GM21526 (cell line): ENCODE measurements at regions not wholly inside any gene's neighbourhood (a gene's known extent, or its start where the extent isn't known, plus 50 kb on each side); places are given as distances from the start of the nearest gene placed in this dataset.

Experiments
- ATAC-seq: cut with Tn5 transposase; IDR thresholded peaks from one replicate; pipeline ENCODE4 v1.9.1; 2021; ENCODE audit warnings: moderate library complexity; ENCODE audit not compliant: unreplicated experiment, low FRiP score

- ATAC-seq = no peak
These were observed 290.0 kb downstream of the SETD4 start for GRCh38 chr21:35770101-35770945.

DNA sequence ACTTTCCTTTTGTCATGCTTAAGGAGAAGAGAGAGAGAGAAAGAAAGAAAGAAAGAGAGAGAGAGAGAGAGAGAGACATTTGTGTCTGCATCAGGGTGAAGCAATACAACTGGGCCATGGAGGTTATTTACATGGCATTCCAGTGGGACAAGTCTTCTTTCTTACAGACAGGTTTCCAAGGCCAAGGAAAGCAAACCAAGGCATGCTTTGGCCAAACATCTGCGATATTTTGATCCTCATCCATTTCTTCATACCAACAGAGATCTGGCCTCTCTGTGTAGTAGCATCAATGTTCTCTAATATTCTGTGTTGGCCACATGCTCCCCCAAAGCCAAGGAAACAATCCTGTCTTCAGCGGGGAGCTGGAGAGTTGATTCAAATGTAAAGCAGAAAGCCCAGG is 292.1 kb downstream of the SETD4 start:
- no peak for ATAC-seq

DNA sequence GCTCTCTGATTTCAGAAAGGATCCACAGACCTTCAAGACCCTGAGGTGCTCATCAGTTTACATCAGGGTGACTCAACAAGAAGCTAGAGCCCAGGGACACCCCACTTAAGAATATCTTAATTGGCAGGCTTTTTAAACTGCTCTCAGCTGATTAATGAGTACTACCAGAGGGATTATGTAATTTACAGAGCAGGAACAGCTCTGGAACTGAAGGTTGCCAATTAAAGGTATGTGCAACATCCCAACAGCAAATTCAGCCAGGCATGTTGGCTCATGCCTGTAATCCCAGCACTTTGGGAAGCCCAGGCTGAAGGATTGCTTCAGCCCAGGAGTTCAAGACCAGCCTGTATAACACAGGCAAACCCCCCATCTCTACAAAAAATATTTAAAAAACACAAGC is 295.7 kb downstream of the SETD4 start:
- ATAC-seq = no peak

DNA sequence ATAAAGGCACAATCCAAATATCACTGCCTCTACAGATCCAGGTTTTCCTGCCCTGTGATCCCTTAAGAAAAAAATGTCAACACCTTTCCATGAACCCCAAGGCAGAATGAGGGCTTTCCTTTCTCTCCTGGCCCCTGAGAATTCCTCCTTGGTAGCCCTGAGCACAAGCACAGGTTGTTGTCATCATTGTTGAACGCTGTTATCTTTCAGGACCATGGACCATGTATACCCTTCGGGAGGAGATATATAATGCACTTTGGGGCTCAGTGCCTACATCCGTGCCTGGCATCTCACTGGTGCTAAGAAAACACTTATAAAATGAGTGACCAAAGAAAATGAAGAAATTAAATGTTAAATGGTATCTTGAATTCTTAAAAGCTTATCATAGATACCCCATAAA is 296.2 kb downstream of the SETD4 start:
- no peak for ATAC-seq

DNA sequence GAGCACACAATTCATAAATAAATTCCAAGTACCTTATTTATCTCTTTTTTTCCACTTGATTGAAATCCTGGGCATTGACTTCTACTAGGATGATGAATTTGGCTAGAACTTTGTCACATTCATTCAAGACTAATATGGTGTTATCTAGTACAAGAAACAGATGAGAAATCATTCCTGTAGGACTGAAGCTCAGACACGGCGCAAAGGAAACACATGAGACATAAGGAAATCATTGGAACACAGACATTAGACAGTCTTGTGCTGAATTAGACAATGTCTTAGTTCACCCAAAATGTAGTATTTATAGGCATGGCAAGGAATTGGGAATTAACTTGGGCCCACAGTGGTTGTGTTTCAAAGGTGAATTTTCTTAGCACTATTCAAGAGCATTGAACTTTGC is 305.7 kb downstream of the SETD4 start:
- ATAC-seq = no peak

DNA sequence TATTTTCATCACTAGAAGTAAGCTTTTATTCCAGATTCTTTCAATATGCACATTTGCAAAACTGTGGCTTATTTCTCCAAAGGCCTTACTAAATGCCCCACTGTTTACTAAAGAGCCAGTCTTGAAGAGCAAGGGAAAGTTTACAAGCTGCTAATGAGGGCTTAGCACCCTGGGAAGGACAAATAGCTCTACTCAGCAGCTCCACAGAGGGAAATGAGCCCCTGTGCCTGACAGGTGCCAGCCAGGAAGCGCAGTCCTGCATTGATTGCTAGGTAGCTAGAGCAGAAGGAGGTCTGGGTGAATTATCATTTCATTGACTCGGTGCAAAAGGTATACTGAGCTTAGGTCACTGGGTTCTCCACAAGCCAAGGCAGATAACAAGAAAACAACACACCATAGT is 307.0 kb downstream of the SETD4 start:
- no peak for ATAC-seq

DNA sequence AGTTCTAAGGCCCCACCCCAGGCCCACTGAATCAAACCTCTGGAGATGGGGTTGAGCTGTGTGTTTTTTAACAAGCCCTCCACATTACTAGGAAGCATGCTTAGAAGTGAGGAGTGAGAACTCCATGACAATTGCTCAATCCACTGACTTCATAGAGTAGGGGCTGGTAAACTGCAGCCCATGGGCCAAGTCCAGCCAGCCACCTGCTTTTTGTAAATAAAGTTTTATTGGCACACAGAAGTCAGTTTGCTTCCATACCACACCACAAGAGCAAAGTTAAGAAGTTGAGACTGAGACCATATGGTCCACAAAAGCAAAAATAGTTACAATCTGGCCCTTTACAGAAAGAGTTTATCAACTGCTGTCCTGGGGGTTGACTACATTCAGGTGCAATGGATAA is 309.2 kb downstream of the SETD4 start:
- no peak for ATAC-seq

DNA sequence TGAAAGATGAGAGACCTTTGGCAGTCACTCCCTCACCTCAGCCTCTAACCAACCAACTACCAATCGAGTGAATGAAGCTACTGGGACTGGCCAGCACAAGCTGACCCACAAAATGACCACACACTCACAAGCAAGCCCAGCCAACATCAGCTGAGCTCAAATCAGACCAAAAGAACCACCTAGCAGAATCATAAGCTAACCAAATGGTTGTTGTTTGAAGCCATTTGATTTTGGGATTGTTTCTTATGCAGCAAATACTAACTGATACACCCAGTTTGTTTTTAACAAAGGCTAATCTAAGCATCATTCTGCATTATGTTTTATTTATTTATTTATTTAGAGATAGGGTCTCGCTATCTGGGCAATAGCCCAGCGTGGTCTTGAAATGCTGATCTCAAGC is 310.4 kb downstream of the SETD4 start:
- ATAC-seq = no peak

DNA sequence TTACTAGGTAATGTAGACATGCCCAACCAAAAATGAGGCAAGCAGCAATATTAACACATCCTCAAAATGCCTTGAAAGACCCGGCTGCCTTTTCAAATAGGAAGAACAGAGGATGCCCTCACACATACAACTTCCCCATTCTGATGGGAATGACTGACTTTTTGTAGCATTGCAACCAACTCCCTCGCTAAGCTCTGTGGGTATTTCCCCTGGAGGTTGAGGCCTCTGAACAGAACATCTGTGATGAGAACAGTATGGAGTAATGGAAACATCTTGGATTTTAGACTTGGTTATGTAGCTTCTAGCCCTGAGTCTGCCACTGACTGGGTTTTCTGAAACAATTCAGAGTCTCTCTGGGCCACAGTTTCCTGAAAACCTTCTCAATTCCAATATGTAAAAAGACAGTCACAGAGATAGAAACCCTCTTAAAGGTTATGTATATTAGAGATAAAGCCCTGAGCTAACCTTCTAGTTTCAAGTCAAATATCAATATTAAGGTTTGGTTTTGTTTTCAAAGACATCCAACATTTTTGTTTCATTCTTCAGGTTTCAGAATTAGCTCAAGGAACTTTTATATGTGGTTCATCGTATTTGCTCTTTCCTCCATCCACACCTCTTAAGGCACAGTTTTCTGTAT is 311.5 kb downstream of the SETD4 start:
- no peak for ATAC-seq

GRCh38 chr21:35743571-35743970 is 316.8 kb downstream of the SETD4 start:
- ATAC-seq = no peak

DNA sequence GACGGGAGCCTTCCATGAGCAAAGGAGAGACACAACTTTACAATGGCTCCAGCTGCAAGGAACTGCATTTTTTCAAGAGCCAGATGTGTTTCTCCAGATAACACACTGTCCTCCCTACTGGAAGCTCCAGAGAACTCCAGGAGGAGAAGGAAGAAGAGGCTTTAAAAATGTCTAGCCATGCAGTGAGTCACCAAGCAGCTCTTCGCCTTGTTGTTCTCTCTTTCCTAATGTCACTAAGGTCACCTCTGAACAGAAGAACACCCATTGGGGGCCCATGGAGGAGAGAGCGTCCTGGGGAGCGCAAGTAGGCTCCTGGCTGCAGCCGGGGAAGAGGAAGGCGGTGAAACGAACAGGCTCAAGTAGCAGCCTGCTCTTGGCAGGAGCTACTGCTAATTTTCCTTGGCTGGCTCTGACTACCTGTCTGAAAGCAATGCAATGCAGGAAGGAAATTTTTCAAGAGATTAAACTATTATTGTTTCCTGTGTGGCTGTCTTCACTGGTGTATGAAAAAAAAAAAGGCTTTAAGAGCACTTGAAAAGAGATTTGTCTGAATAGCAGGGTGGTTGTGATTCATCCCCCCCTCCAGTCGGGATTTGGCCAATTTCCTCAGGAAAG is 321.9 kb downstream of the SETD4 start:
- ATAC-seq = no peak

DNA sequence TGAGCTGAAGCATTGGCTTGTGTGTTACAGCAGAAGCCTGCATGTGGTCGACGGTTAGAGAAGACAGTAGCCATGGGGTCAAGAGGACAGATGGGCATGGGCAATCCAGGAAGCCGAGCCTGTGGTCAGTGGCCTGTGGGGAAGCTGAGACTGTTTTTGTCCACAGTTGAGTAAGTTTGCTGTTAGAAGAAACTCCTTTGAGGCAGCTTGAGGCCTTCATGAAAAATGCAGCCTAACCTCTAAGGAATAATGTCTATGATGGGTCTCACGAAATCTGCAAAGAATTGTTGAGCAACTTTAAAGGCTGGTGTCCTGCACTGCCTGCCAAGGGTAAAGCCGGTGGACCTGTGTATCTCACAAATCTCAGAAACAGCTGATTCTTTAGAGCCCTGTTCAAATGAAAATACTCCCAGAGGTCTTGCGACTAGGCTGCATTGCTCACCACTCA is 322.4 kb downstream of the SETD4 start:
- no peak for ATAC-seq

DNA sequence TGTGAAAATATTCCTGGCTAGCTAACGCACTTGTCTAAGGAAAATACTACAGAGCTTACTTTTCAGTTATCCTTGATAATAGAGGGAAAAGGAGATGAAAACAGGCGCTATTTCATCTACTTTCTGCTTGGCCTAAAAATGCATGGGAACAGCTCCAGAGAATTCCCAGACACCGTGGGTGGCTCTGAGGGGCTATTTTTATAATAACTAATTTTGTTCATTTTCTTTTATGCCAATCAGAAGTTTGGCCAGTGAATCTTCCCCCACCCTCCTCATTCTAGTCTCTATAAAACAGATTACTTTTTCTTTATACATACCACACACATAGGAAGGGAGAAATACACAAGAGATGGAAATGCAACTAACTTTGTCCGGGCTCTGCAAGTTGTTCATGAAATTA is 322.9 kb downstream of the SETD4 start:
- no peak for ATAC-seq

DNA sequence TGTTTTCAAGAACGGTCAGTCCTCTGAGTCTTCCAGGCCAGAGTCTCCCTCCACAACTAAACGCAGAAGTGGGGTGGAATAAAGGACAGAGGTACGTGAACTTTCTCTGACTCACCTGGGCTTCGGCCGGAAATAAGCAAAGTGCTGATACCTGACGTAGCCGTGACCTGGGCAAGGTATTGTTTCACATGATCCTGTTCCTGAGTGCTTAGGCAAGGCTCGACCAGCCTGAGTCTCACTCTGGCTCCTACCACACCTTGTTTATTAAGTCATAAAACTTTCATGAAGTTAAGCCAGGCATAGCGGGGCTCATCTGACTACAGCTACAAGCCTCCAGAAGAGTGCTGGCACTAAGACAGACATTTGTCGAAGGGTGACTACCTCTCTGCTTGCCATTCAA is 327.5 kb downstream of the SETD4 start:
- ATAC-seq = no peak

- no peak for ATAC-seq
These were observed 330.0 kb downstream of the SETD4 start for GRCh38 chr21:35730325-35730724.

GRCh38 chr21:35727830-35728229 is 332.5 kb downstream of the SETD4 start:
- ATAC-seq = no peak

DNA sequence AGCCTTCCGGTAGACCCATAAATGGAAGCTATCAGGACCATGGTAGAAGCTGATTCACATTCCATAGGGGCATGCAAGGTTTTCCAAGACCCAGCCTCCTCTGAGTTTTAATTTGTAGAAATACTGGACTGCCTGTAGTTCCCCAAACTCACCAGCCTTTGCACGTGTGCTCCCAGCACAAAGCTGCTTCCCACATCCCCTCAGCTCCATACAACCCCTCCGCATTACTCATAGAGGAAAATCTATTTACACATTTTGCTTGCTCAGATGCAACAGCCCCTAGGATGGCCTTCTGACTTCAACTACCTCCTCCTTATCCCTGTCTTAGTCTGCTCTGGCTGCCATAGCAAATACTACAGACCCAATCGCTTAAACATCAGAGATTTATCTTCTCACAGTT is 336.2 kb downstream of the SETD4 start:
- no peak for ATAC-seq

GRCh38 chr21:35721701-35722100 is 338.6 kb downstream of the SETD4 start:
- ATAC-seq = no peak

DNA sequence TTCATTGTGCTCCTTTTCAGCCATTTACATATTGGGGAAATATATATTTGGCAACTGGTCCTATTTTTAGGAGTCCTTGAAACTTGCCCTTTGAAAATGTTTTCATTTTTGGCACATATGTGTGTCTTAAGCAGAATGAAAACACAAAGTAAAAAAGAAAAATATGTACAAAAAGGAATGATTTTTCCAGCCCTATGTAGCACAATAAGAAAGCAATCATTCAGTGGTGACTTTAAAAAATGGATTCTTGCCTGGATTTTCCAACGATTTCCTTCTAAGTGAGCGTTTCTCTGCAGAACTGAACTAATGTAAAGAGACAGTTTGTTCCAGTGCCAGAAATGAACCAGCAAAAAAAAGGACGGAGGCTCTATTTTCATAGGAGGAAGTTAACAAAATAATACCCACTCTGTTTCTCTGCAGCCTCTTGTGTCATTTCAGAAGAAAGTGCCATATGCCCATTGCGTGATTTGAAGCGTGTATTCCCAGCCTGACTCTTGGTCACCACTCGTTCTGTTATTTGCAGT is 340.1 kb downstream of the SETD4 start:
- ATAC-seq = no peak

GRCh38 chr21:35719080-35719479 is 341.2 kb downstream of the SETD4 start:
- no peak for ATAC-seq

- ATAC-seq = no peak
These were observed 343.3 kb downstream of the SETD4 start for GRCh38 chr21:35716876-35717565.
